GM12865 (cell line): ENCODE measurements at regions not wholly inside any gene's neighbourhood (a gene's known extent, or its start where the extent isn't known, plus 50 kb on each side); places are given as distances from the start of the nearest gene placed in this dataset.

Source experiments
- DNase-seq: peaks from one replicate; pipeline ENCODE4 v3.0.0; 2010; ENCODE audit warnings: low read depth
- H3K4me3 ChIP-seq: 2 replicates; pipeline ENCODE4 v1.5.1; 2011; ENCODE audit warnings: mild to moderate bottlenecking, low read depth, low read length, control low read depth
- CTCF ChIP-seq: IDR thresholded peaks from 2 replicates; pipeline ENCODE4 v1.5.1; 2011; ENCODE audit warnings: low read length, control low read depth, low read depth, inconsistent platforms; ENCODE audit not compliant: insufficient read depth; ENCODE audit errors: missing control alignments

- no peak for DNase-seq
- no peak for TF ChIP-seq CTCF
- no peak overlapping the region for H3K4me3 ChIP-seq
Observed at GRCh38 chr21:28256837-28257236, 735.8 kb downstream of the LTN1 start.

- H3K4me3 ChIP-seq, result no peak overlapping the region
- no peak for TF ChIP-seq CTCF
- no peak for DNase-seq
Observed at GRCh38 chr21:28256420-28256831, 736.3 kb downstream of the LTN1 start.

- DNase-seq, result no peak
- no peak for TF ChIP-seq CTCF
- no peak overlapping the region for H3K4me3 ChIP-seq
Observed at GRCh38 chr21:28253961-28254360, 738.7 kb downstream of the LTN1 start.

- H3K4me3 ChIP-seq, result no peak overlapping the region
- no peak for TF ChIP-seq CTCF
- no peak for DNase-seq
Observed at GRCh38 chr21:28253338-28253737, 739.3 kb downstream of the LTN1 start.

GRCh38 chr21:28252928-28253327, 739.7 kb downstream of the LTN1 start:
- no peak for DNase-seq
- TF ChIP-seq CTCF, result no peak
- no peak overlapping the region for H3K4me3 ChIP-seq

- no peak for DNase-seq
- no peak for TF ChIP-seq CTCF
- H3K4me3 ChIP-seq, result no peak overlapping the region
Observed at GRCh38 chr21:28250946-28251345, 741.7 kb downstream of the LTN1 start.

GRCh38 chr21:28247454-28248020, 745.1 kb downstream of the LTN1 start:
- TF ChIP-seq CTCF, result no peak

More at GRCh38 chr21:28247454-28248020, 745.1 kb downstream of the LTN1 start:
- no peak overlapping the region for H3K4me3 ChIP-seq
- no peak for DNase-seq
